Lower lobe of right lung (tissue), 2 donors: ENCODE measurements at regions not wholly inside any gene's neighbourhood (a gene's known extent, or its start where the extent isn't known, plus 50 kb on each side); places are given as distances from the start of the nearest gene placed in this dataset.
A peak's percentile ranks its signal among the peaks of the same experiment; 100 is the strongest.

ENCODE experiments used
- ATAC-seq, 2 donors: fragments of 200-7000 bp; cut with Tn5 transposase; one replicate each; pipeline ENCODE4 v1.9.1; 2020 to 2022; ENCODE audit warnings: mild to moderate bottlenecking in 2 of 2, moderate library complexity in 2 of 2
- DNase-seq: peaks from one replicate; pipeline ENCODE4 v3.0.0-alpha.2; 2020
- H3K27ac ChIP-seq: fragments of 200-600 bp; one replicate; pipeline ENCODE4 v1.8.0; 2022
- H3K27me3 ChIP-seq: fragments of 200-600 bp; one replicate; pipeline ENCODE4 v1.8.0; 2022; ENCODE audit warnings: low read depth
- H3K36me3 ChIP-seq: fragments of 200-600 bp; one replicate; pipeline ENCODE4 v1.8.0; 2022; ENCODE audit warnings: mild to moderate bottlenecking
- H3K4me1 ChIP-seq: fragments of 200-600 bp; one replicate; pipeline ENCODE4 v1.8.0; 2022
- H3K4me3 ChIP-seq: fragments of 200-600 bp; one replicate; pipeline ENCODE4 v1.8.0; 2022; ENCODE audit warnings: mild to moderate bottlenecking
- H3K9me3 ChIP-seq: fragments of 200-600 bp; one replicate; pipeline ENCODE4 v1.8.0; 2022
- intact Hi-C: fragments of 100-400 bp; cut with DNase I; formaldehyde crosslinking; loops from one replicate; pipeline ENCODE4 v1.11.0; 2022
- TF ChIP-seq, protein P1 (sequence below): fragments of 200-600 bp; IDR thresholded peaks from one replicate; pipeline ENCODE4 v1.8.0; 2022; ENCODE audit warnings: antibody characterized with exemption, mild to moderate bottlenecking
- donor health status: DM: no; HTN: yes; CAD: no; lungs with severe emphysema.

DNA sequence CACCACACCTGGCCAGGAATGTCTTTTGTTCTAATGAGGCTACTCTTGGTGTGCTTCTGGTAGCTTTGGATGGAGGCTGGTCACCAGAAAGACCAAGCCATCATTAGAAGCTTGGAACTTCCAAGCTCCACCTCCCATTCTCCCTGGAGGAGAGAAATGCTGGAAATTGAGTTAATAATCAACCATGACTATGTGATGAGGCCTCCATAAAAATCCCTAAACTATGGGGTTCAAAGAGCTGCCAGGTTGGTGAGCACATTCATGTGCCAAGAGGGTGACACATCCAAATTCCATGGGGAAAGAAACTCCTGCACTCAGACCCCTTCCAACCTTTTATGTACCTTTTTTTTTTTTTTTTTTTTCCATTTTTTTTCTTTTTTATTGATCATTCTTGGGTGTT is 105.5 kb upstream of the SPATA31C2 start:
- Histone ChIP-seq H3K4me1 (no peaks in the 10 kb centered on the region), H3K27ac (no peak overlapping the region), H3K27me3 (no peaks in the 10 kb centered on the region), H3K4me3 (no peak overlapping the region), H3K9me3 (no peaks in the 10 kb centered on the region), H3K36me3 (no peaks in the 10 kb centered on the region)
- DNase-seq (no peak), ATAC-seq (no peak)
- intact Hi-C loops: no loop called here
- TF ChIP-seq, protein P1, sequence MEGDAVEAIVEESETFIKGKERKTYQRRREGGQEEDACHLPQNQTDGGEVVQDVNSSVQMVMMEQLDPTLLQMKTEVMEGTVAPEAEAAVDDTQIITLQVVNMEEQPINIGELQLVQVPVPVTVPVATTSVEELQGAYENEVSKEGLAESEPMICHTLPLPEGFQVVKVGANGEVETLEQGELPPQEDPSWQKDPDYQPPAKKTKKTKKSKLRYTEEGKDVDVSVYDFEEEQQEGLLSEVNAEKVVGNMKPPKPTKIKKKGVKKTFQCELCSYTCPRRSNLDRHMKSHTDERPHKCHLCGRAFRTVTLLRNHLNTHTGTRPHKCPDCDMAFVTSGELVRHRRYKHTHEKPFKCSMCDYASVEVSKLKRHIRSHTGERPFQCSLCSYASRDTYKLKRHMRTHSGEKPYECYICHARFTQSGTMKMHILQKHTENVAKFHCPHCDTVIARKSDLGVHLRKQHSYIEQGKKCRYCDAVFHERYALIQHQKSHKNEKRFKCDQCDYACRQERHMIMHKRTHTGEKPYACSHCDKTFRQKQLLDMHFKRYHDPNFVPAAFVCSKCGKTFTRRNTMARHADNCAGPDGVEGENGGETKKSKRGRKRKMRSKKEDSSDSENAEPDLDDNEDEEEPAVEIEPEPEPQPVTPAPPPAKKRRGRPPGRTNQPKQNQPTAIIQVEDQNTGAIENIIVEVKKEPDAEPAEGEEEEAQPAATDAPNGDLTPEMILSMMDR: no peak

DNA sequence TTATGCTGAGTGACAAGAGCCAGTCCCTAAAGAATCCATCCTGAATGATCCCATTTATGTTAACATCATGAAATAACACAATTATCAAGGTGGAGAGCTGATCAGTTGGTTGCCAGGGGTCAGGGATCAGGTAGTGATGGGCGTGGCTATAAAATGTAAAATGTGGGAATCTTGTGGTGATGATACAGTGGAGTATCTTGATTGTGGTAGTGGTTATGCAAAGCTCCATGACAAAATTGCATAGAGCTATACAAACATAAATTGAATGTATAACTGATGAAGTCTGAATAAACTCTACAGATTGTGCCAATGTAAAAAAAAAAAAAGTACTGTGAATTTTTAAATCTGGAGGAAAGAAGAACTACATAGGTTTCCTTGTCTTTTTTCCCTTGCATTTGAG is 104.6 kb upstream of the SPATA31C2 start:
- intact Hi-C loops: no loop called here

DNA sequence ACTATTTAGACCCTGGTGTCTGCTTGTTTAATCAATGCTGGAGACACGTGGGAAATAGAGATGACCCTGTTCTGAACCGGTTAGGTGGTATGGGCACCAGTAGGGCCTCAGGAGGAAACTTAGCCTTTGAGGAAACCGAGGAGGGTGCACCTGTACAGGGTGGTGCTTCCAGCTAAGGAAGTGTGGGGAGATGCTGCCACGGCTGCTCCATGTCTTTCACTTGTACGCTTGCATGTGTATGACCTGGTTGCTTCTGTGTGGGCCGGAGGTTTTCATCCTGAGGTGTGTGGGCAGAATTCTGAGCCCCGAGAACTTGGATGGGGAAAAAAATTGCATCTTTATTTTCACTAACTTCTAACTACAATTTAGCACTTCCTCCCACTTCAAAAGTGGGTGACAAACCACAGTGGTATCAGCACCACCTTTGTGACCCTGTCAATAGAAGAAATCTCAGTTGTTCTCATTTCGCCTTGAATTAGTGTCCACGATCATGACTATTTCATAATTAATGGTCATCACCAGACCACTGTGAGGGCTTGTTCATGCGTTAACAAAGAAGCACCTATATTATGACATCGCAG is 99.8 kb upstream of the SPATA31C2 start:
- peak in 1 of 2 donors; percentile 40 for ATAC-seq
- Histone ChIP-seq H3K27me3 (no peaks in the 10 kb centered on the region), H3K9me3 (no peaks in the 10 kb centered on the region), H3K4me1 (no peaks in the 10 kb centered on the region), H3K36me3 (no peaks in the 10 kb centered on the region), H3K27ac (no peak overlapping the region), H3K4me3 (no peak overlapping the region)
- no peak for DNase-seq
- TF ChIP-seq, protein P1: no peak
- intact Hi-C loops: no loop called here

More for the DNA sequence above, 104.6 kb upstream of the SPATA31C2 start:
- DNase-seq (no peak), ATAC-seq (no peak)
- no peak overlapping the region for H3K27ac ChIP-seq
- no peaks in the 10 kb centered on the region for H3K9me3 ChIP-seq
- TF ChIP-seq, protein P1: no peak
- no peak overlapping the region for H3K4me3 ChIP-seq
- H3K36me3 ChIP-seq: no peaks in the 10 kb centered on the region
- H3K4me1 ChIP-seq: no peaks in the 10 kb centered on the region
- H3K27me3 ChIP-seq: no peaks in the 10 kb centered on the region

DNA sequence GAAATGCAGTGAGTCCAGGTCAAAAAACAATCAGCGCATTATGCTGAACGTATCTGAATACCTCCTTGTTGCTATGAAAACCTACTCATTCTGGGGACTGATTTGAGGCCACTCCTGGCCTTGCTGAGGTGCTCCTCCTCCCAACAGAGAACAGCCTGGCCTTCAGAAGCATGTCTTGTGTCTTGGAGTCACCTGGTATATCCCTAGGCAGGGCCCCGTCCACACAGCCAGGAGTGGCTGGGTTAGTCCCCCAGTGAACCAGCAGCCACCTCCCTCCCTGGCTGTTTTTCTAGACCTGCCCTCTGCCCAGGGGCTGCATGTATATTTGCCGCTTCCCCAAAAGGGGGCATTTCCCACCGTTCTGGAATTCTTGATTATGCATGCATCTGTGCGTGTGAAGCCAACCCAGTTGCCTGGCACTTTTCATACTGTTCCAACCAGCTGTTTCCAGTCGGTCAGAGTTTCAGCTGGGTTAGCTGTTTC is 99.2 kb upstream of the SPATA31C2 start:
- ATAC-seq: no peak
- TF ChIP-seq, protein P1: no peak
- H3K9me3 ChIP-seq: no peaks in the 10 kb centered on the region
- no peaks in the 10 kb centered on the region for H3K36me3 ChIP-seq
- no peaks in the 10 kb centered on the region for H3K4me1 ChIP-seq
- no peaks in the 10 kb centered on the region for H3K27me3 ChIP-seq
- no peak overlapping the region for H3K4me3 ChIP-seq
- H3K27ac ChIP-seq: no peak overlapping the region
- no peak for DNase-seq
- intact Hi-C loops: no loop called here

DNA sequence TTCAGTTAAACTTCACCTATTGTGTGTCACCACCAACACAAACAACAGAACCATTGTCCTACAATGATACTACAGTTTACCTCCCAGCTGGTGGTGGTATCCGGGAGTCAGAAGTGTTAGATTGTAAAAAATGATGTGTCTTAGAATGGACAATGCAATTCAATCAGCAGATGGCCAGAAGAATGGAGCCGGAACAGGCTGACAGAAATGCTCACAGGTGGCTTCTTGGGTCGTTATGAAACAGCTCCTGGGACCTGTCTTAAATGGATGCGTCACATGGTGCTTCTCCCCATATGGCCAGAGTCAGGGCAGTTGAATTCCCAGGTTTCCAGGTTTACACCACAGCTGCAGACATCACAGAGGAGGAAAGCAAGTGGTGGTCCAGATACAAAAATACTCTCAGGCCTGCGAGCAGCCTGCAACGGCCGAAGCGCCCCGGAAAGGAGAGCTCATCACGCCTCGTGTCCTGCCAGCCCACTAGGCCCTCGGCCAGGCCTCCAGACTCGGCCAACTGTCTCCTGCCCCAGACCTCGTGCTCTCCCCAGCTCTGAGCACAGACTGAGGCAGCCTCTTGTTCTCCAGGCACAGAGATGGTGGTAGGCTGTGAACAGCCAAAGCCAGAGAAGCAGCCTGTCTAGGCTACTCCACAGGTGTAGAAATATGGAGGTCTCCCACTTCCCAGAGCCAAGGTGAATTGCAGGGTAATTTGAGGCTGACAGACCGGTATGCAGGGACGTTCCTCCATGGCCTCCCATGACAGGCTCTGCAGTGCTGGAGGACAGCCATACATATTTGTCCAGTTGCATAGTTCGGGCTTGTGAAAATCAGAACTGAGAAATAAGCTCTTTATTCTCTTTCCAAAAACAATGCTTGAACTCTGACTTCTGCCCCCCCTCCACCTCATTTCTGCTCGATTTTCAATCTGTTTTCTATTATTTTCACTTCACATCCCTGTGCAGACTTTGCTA is 98.5 kb upstream of the SPATA31C2 start:
- TF ChIP-seq, protein P1: no peak
- Histone ChIP-seq H3K36me3 (no peaks in the 10 kb centered on the region), H3K9me3 (no peaks in the 10 kb centered on the region), H3K27ac (no peak overlapping the region), H3K4me3 (no peak overlapping the region), H3K4me1 (no peaks in the 10 kb centered on the region), H3K27me3 (no peaks in the 10 kb centered on the region)
- DNase-seq: no peak
- peak; percentile 19 to 62 for ATAC-seq
- intact Hi-C loops: no loop called here
